GM12891 (cell line): ENCODE measurements at regions not wholly inside any gene's neighbourhood (a gene's known extent, or its start where the extent isn't known, plus 50 kb on each side); places are given as distances from the start of the nearest gene placed in this dataset.

Source experiments
- POLR2A ChIP-seq: IDR thresholded peaks from 2 replicates; pipeline ENCODE4 v1.6.1; 2011; ENCODE audit warnings: low read depth, low read length, control low read depth
- POU2F2 ChIP-seq: IDR thresholded peaks from 2 replicates; pipeline ENCODE4 v1.6.1; 2011; ENCODE audit warnings: low read depth, mild to moderate bottlenecking, control low read depth, low read length, moderate library complexity
- TAF1 ChIP-seq: IDR thresholded peaks from 2 replicates; pipeline ENCODE4 v1.6.1; 2011; ENCODE audit warnings: low read depth, low read length, control low read depth

DNA sequence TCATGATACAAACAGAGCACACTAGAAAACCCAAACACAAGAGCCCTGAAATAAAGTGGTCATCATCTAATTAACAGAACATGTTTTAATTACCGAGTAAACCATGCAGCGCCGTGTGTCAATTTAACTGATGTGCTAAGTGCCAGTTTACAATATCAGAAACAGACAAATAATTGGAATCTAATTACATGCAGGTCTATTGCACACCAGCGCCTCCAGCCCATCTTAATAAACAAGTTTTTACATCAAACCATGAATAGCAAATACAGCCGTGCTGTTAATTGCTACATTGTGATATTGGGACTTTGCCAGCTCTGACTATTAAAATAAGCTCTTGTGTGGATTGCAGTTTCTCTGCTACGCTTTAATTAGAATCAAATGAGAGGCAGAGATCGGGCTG lies 510.2 kb upstream of the MDFIC2 start:
- TF ChIP-seq POLR2A (no peak), POU2F2 (no peak), TAF1 (no peak)
